Esophagus muscularis mucosa (tissue), 4 donors: ENCODE measurements at regions not wholly inside any gene's neighbourhood (a gene's known extent, or its start where the extent isn't known, plus 50 kb on each side); places are given as distances from the start of the nearest gene placed in this dataset.

ENCODE experiments used
- DNase-seq: peaks from one replicate; pipeline ENCODE4 v3.0.0-alpha.2; 2017; ENCODE audit errors: extremely low spot score
- H3K27ac ChIP-seq, 4 donors: fragments of 200-600 bp; sonication (generic); replicated peaks in 1 of 4; 1 replicate in 3 of 4; 2 replicates in 1 of 4; pipeline ENCODE4 v1.5.1; 2016 to 2019; ENCODE audit warnings: mild to moderate bottlenecking in 1 of 4
- H3K27me3 ChIP-seq, 4 donors: fragments of 200-600 bp; sonication (generic); one replicate each; pipeline versions ENCODE4 v1.5.1 to v1.6.0; 2016 to 2019
- H3K36me3 ChIP-seq, 4 donors: fragments of 200-600 bp; sonication (generic); one replicate each; pipeline ENCODE4 v1.5.1; 2016 to 2019
- H3K4me1 ChIP-seq, 4 donors: fragments of 200-600 bp; sonication (generic); one replicate each; pipeline ENCODE4 v1.5.1; 2016 to 2019
- H3K4me3 ChIP-seq, 4 donors: fragments of 200-600 bp; sonication (generic); 1 replicate in 2 of 4; 2 replicates in 2 of 4; pipeline ENCODE4 v1.5.1; 2016 to 2019; ENCODE audit warnings: mild to moderate bottlenecking in 4 of 4, moderate library complexity in 1 of 4
- H3K9me3 ChIP-seq, 4 donors: fragments of 200-600 bp; sonication (generic); 1 replicate in 3 of 4; 2 replicates in 1 of 4; pipeline ENCODE4 v1.5.1; 2016 to 2019
- EP300 ChIP-seq: sonication (generic); formaldehyde crosslinking; IDR thresholded peaks from one replicate; pipeline ENCODE4 v1.6.1; 2017; ENCODE audit warnings: antibody characterized with exemption
- POLR2A ChIP-seq: fragments of 450-650 bp; IDR thresholded peaks from one replicate; pipeline ENCODE4 v1.6.1; 2017; ENCODE audit warnings: antibody characterized with exemption, moderate library complexity, mild to moderate bottlenecking, low read depth
- POLR2AphosphoS5 ChIP-seq, 2 donors: sonication (generic); formaldehyde crosslinking; IDR thresholded peaks; one replicate each; pipeline ENCODE4 v1.6.1; 2017; ENCODE audit warnings: antibody characterized with exemption in 2 of 2
- WGBS: methylation state at CpG from one replicate; pipeline ENCODE4 v1.1.5; 2018; 5-methylcytosine and 5-hydroxymethylcytosine counted together
- intact Hi-C: fragments of 100-400 bp; cut with DNase I; formaldehyde crosslinking; loops from one replicate; pipeline ENCODE4 v1.15.1; 2023
- TF ChIP-seq, protein P1 (sequence below), 3 experiments: fragments of 200-600 bp in 2 of 3; fragments of 450-650 bp in 1 of 3; sonication (generic) in 2 of 3; IDR thresholded peaks; one replicate each; pipeline ENCODE4 v1.5.1; 2017 to 2019; ENCODE audit warnings: antibody characterized with exemption in 3 of 3, mild to moderate bottlenecking in 2 of 3, moderate library complexity in 1 of 3

DNA sequence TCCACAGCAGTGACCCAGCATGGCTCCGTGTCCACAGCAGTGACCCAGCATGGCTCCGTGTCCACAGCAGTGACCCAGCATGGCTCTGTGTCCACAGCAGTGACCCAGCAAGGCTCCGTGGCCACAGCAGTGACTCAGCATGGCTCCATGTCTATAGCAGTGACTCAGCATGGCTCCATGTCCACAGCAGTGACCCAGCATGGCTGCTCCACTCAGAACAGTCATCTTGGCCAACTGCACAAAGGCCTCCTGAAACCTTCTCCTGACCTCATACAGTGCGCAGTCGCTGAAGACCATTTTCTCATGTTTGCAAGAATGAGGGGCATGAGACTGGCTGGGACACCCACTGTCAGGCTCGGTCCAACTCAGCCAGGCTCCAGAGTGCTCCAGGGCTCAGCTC lies 333.4 kb upstream of the RAB6C start:
- peaks cover 0 to 18% (median 0%) of the 10 kb centered on the region in 4 donors for H3K27me3 ChIP-seq
- WGBS: 88% methylated on average over 3 of the region's 6 CpGs
- no peak for TF ChIP-seq POLR2A
- TF ChIP-seq, protein P1, sequence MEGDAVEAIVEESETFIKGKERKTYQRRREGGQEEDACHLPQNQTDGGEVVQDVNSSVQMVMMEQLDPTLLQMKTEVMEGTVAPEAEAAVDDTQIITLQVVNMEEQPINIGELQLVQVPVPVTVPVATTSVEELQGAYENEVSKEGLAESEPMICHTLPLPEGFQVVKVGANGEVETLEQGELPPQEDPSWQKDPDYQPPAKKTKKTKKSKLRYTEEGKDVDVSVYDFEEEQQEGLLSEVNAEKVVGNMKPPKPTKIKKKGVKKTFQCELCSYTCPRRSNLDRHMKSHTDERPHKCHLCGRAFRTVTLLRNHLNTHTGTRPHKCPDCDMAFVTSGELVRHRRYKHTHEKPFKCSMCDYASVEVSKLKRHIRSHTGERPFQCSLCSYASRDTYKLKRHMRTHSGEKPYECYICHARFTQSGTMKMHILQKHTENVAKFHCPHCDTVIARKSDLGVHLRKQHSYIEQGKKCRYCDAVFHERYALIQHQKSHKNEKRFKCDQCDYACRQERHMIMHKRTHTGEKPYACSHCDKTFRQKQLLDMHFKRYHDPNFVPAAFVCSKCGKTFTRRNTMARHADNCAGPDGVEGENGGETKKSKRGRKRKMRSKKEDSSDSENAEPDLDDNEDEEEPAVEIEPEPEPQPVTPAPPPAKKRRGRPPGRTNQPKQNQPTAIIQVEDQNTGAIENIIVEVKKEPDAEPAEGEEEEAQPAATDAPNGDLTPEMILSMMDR (IDR thresholded peaks at IDR 0.05): no peak
- no peak for TF ChIP-seq EP300
- TF ChIP-seq POLR2AphosphoS5 (IDR thresholded peaks at IDR 0.05): no peak
- DNase-seq: peak; percentile 14
- H3K9me3 ChIP-seq: no peaks in the 10 kb centered on the region
- H3K27ac ChIP-seq: no peak overlapping the region
- intact Hi-C loops: no loop called here
- no peaks in the 10 kb centered on the region for H3K36me3 ChIP-seq
- H3K4me3 ChIP-seq: no peak overlapping the region
- no peaks in the 10 kb centered on the region for H3K4me1 ChIP-seq

DNA sequence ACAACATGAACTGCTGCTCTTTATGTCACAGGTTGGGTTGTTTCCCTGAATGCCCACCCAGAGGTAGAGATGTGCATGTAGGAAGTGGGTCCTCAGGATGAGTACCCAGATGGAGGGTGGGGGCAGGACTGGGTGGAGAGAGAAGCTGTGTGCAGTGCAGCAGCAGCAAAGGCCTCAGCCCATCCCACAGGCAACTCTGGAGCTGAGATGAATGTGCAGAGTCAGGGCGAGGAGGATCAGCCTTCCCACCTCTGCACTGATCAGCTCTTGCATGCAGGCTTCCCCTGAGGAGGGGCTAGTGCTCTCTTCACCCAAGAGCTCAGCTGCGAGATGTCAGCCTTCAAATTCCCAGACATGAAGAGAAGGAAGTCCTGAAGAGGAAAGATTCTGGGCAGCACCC lies 326.2 kb upstream of the RAB6C start:
- no peak overlapping the region for H3K4me3 ChIP-seq
- intact Hi-C loops: no loop called here
- peak; percentile 81 for DNase-seq
- 48% methylated on average over 2 of the region's 2 CpGs for WGBS
- peaks cover 0 to 7% (median 0%) of the 10 kb centered on the region in 4 donors for H3K27me3 ChIP-seq
- peaks cover 0 to under 1% (median 0%) of the 10 kb centered on the region in 4 donors for H3K9me3 ChIP-seq
- H3K27ac ChIP-seq: no peak overlapping the region
- no peaks in the 10 kb centered on the region for H3K4me1 ChIP-seq
- H3K36me3 ChIP-seq: no peaks in the 10 kb centered on the region
- TF ChIP-seq EP300: no peak
- TF ChIP-seq, protein P1 (IDR thresholded peaks at IDR 0.05): no peak
- no peak for TF ChIP-seq POLR2A
- no peak for TF ChIP-seq POLR2AphosphoS5 (IDR thresholded peaks at IDR 0.05)

DNA sequence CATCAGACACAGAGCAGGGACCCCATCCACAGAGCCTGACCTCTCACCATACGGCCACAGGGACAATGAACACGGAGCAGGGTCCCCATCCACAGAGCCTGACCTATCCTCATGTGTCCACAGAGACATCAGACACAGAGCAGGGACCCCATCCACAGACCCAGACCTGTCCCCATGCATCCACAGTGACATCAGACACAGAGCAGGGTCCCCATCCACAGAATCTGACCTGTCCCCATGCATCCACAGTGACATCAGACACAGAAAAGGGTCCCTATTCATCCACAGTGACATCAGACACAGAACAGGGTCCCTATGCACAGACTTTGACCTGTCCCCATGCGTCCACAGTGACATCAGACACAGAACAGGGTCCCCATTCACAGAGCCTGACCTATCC lies 325.1 kb upstream of the RAB6C start:
- TF ChIP-seq POLR2AphosphoS5 (IDR thresholded peaks at IDR 0.05) (no peak), EP300 (no peak)
- H3K4me1 ChIP-seq: no peaks in the 10 kb centered on the region
- WGBS: 93% methylated on average over 3 of the region's 3 CpGs

DNA sequence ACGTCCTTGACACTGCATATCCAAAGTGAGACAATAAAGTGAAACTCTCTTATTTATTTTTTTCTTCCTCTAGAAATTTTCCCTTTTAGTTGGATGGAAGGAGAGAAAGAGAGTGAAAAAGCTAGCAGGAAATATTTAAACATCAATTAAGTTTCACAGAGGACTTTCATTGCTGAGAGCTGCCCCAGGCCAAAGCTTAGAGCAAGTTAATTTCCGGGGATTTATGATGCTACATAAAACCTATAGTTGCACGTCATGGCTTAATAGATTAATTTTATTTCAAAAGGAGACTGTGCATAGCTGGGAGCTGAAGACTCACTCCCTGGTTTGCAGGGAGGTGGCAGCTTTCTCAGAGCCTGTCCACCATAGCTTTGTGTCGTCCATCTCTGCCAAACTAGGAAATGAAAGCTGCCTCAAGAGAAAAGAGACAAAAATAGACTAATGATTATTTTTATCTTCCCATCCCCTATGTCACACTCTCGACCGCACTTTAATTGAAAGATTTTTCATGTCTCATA lies 323.3 kb upstream of the RAB6C start:
- Histone ChIP-seq H3K4me1 (no peaks in the 10 kb centered on the region), H3K4me3 (no peak overlapping the region), H3K27me3 (peaks cover 0 to 7% (median 0%) of the 10 kb centered on the region in 4 donors), H3K36me3 (no peaks in the 10 kb centered on the region), H3K27ac (no peak overlapping the region), H3K9me3 (peaks cover 0 to 6% (median 3%) of the 10 kb centered on the region in 4 donors)
- peak; percentile 29 for DNase-seq
- no peak for TF ChIP-seq POLR2A
- no peak for TF ChIP-seq POLR2AphosphoS5 (IDR thresholded peaks at IDR 0.05)
- no peak for TF ChIP-seq EP300
- TF ChIP-seq, protein P1 (IDR thresholded peaks at IDR 0.05): no peak
- intact Hi-C loops: no loop called here
- 48% methylated on average over 6 of the region's 6 CpGs for WGBS

More for the DNA sequence above, 325.1 kb upstream of the RAB6C start:
- Histone ChIP-seq H3K36me3 (no peaks in the 10 kb centered on the region), H3K27ac (no peak overlapping the region), H3K4me3 (no peak overlapping the region), H3K27me3 (peaks cover 0 to 7% (median 0%) of the 10 kb centered on the region in 4 donors), H3K9me3 (peaks cover 0 to 6% (median 3%) of the 10 kb centered on the region in 4 donors)
- intact Hi-C loops: no loop called here
- DNase-seq: peak; percentile 90

DNA sequence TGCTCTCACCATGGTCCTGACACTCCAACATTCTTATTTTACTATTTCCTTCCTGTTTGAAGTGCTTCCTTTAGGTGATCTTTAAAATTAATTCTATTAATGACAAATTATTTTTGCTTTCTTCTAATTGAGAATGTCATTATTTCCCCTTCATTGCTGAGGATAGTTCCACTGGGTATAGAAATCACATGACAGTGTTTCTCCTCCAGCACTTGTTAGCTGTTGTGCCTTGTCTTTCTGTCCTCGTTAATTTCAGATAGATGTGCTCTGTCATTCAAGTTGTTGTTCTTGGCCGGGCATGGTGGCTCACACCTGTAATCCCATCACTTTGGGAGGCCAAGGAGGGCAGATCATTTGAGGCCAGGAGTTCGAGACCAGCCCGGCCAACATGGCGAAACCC lies 321.0 kb upstream of the RAB6C start:
- TF ChIP-seq POLR2AphosphoS5 (IDR thresholded peaks at IDR 0.05) (no peak), POLR2A (no peak), EP300 (no peak)
- TF ChIP-seq, protein P1 (IDR thresholded peaks at IDR 0.05): no peak
- peaks cover 0 to 12% (median 0%) of the 10 kb centered on the region in 4 donors for H3K27me3 ChIP-seq
- H3K36me3 ChIP-seq: no peaks in the 10 kb centered on the region
- intact Hi-C loops: no loop called here
- no peak overlapping the region for H3K4me3 ChIP-seq
- DNase-seq: no peak
- WGBS: 91% methylated on average over 5 of the region's 5 CpGs
- H3K4me1 ChIP-seq: no peaks in the 10 kb centered on the region
- H3K9me3 ChIP-seq: peaks cover 0 to 6% (median 3%) of the 10 kb centered on the region in 4 donors
- H3K27ac ChIP-seq: no peak overlapping the region
